OCI-LY1 (cell line): ENCODE measurements at regions not wholly inside any gene's neighbourhood (a gene's known extent, or its start where the extent isn't known, plus 50 kb on each side); places are given as distances from the start of the nearest gene placed in this dataset.

Source experiments
- CTCF ChIP-seq: fragments of 200-600 bp; sonication (generic), shearing (Covaris generic); IDR thresholded peaks from 2 replicates; pipeline ENCODE4 v1.5.1; 2017; ENCODE audit warnings: mild to moderate bottlenecking, antibody characterized with exemption, low read length, moderate library complexity, mixed read lengths
- EZH2 ChIP-seq: fragments of 200-600 bp; sonication (generic), shearing (Covaris generic); IDR thresholded peaks from 2 replicates; pipeline ENCODE4 v1.8.0; 2017; ENCODE audit warnings: borderline replicate concordance, mixed run types, mild to moderate bottlenecking, antibody characterized with exemption, low read length, moderate library complexity, mixed read lengths

GRCh38 chr16:5379954-5380353, 282.4 kb upstream of the EEF2KMT start:
- TF ChIP-seq CTCF = no peak
- no peak for TF ChIP-seq EZH2
